ENCODE measurements at regions not wholly inside any gene's neighbourhood (a gene's known extent, or its start where the extent isn't known, plus 50 kb on each side); places are given as distances from the start of the nearest gene placed in this dataset.

DNA sequence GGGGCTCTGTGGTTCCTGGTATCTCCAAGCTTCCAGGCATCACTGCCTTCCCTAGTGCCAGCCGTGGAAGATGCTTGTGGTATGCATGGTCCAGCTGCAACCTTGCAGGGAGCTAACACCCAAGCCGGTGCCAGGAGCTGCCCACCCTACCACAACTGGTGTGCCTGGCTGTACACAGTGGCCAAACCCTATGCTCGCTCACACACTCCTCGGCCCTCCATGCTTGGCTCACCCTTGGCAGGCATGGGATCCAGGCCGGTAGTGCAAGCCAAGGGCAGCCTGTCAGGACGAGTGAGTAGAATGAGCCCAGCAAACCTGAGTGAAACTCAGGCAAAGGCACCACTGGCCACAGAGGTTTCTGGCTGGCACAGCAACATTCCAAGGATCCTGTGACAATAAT lies 1676.0 kb downstream of the SLITRK1 start:
- TF ChIP-seq, protein P1, sequence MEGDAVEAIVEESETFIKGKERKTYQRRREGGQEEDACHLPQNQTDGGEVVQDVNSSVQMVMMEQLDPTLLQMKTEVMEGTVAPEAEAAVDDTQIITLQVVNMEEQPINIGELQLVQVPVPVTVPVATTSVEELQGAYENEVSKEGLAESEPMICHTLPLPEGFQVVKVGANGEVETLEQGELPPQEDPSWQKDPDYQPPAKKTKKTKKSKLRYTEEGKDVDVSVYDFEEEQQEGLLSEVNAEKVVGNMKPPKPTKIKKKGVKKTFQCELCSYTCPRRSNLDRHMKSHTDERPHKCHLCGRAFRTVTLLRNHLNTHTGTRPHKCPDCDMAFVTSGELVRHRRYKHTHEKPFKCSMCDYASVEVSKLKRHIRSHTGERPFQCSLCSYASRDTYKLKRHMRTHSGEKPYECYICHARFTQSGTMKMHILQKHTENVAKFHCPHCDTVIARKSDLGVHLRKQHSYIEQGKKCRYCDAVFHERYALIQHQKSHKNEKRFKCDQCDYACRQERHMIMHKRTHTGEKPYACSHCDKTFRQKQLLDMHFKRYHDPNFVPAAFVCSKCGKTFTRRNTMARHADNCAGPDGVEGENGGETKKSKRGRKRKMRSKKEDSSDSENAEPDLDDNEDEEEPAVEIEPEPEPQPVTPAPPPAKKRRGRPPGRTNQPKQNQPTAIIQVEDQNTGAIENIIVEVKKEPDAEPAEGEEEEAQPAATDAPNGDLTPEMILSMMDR (IDR thresholded peaks at IDR 0.05): no peak
- no peak for TF ChIP-seq ZSCAN20 (CRISPR knock-in tag; IDR thresholded peaks at IDR 0.05)
- TF ChIP-seq CEBPB (IDR thresholded peaks at IDR 0.05): no peak
- no peak for TF ChIP-seq SMC3 (IDR thresholded peaks at IDR 0.05)
- no peak for TF ChIP-seq PHF8 (IDR thresholded peaks at IDR 0.05; ENCODE audit: borderline replicate concordance, low read depth)
- no peak for TF ChIP-seq FOSB (CRISPR knock-in tag; IDR thresholded peaks at IDR 0.05)
- no peak for TF ChIP-seq CBX2 (IDR thresholded peaks at IDR 0.05; ENCODE audit: borderline replicate concordance, low read depth)

All from A549 (cell line).